ENCODE measurements at regions not wholly inside any gene's neighbourhood (a gene's known extent, or its start where the extent isn't known, plus 50 kb on each side); places are given as distances from the start of the nearest gene placed in this dataset.

- no peak for TF ChIP-seq JUNB (CRISPR knock-in tag; IDR thresholded peaks at IDR 0.05; ENCODE audit: borderline replicate concordance)
- TF ChIP-seq RFX1 (IDR thresholded peaks at IDR 0.05), result no peak
- no peak for TF ChIP-seq ATF1 (CRISPR knock-in tag; IDR thresholded peaks at IDR 0.05)
- no peak for TF ChIP-seq ATAD3A (CRISPR knock-in tag; IDR thresholded peaks at IDR 0.05)
- no peak for TF ChIP-seq CTCF (CRISPR knock-in tag; IDR thresholded peaks at IDR 0.05)
- TF ChIP-seq MXD1 (CRISPR knock-in tag; IDR thresholded peaks at IDR 0.05), result no peak
- no peak for TF ChIP-seq ZFP91 (CRISPR knock-in tag; IDR thresholded peaks at IDR 0.05; ENCODE audit: borderline replicate concordance)
- TF ChIP-seq ZBTB33 (CRISPR knock-in tag; IDR thresholded peaks at IDR 0.05), result no peak
- TF ChIP-seq REST (IDR thresholded peaks at IDR 0.05; ENCODE audit: borderline replicate concordance in 1 of 2, low read depth in 1 of 2, low read length in 2 of 2), result no peak
- no peak for TF ChIP-seq EZH2 (conservative IDR thresholded peaks at IDR 0.05; ENCODE audit: low read depth, low read length)
- TF ChIP-seq POLR2A (IDR thresholded peaks at IDR 0.05; ENCODE audit: insufficient read depth in 1 of 2, low read depth in 2 of 2, low read length in 2 of 2), result no peak
- TF ChIP-seq MBNL3 (CRISPR knock-in tag; conservative IDR thresholded peaks at IDR 0.05), result no peak
- TF ChIP-seq SNAPC4 (CRISPR knock-in tag; IDR thresholded peaks at IDR 0.05), result no peak
- no peak for TF ChIP-seq AFF4 (CRISPR knock-in tag; IDR thresholded peaks at IDR 0.05)
Observed at GRCh38 chr21:35855484-35855883, 204.8 kb downstream of the SETD4 start.

All from HepG2 (cell line).